ENCODE measurements at regions not wholly inside any gene's neighbourhood (a gene's known extent, or its start where the extent isn't known, plus 50 kb on each side); places are given as distances from the start of the nearest gene placed in this dataset.
A peak's percentile ranks its signal among the peaks of the same experiment; 100 is the strongest.

- TF ChIP-seq SRF (IDR thresholded peaks at IDR 0.05; ENCODE audit: low read depth) (no peak), TCF7L2 (IDR thresholded peaks at IDR 0.05; ENCODE audit: borderline replicate concordance, extremely low read depth, insufficient read depth, insufficient read length) (peak; percentile 35), POLR2A (IDR thresholded peaks at IDR 0.05; ENCODE audit: borderline replicate concordance, extremely low read depth, insufficient read depth, insufficient read length) (no peak)
Observed at GRCh38 chr11:95705485-95706124, 84.0 kb downstream of the FAM76B start (continued).

- H3K9ac ChIP-seq (ENCODE audit: low read length) = no peak overlapping the region
- H3K36me3 ChIP-seq (ENCODE audit: control insufficient read depth in 1 of 2, insufficient read depth in 2 of 2, low read length in 2 of 2) = no peaks in the 10 kb centered on the region
- ChIA-PET POLR2A (interaction anchor here (1.3 kb wide), 1 partner anchor 10 kb away, joined by 4 read pairs; no protein-coding TSS in a partner anchor), CTCF (interaction anchor here (0.7 to 6.7 kb wide), 32 partner anchors 9 to 720 kb away, joined by 3 to 127 read pairs (median 4); partner anchors contain the start of gene SESN3), RAD21 (ENCODE audit: low non-redundant PET in 1 of 2, low total read pairs in 2 of 2, uncharacterized antibody in 2 of 2, unreplicated experiment in 2 of 2) (interaction anchor here (0.7 to 1.5 kb wide), 7 partner anchors 24 to 553 kb away, joined by 3 to 15 read pairs (median 7); no protein-coding TSS in a partner anchor)
- no peaks in the 10 kb centered on the region for H3K79me2 ChIP-seq (ENCODE audit: insufficient read depth, low read length)
- no peaks in the 10 kb centered on the region for H3K9me3 ChIP-seq (ENCODE audit: control insufficient read depth in 1 of 2, insufficient read depth in 1 of 2, low read depth in 1 of 2, low read length in 2 of 2)
- no peak for DNase-seq (ENCODE audit: low read depth, low spot score)
- H3K27me3 ChIP-seq (ENCODE audit: insufficient read depth, low read length) = peaks cover 25% of the 10 kb centered on the region
- H4K20me1 ChIP-seq (ENCODE audit: insufficient read depth) = no peaks in the 10 kb centered on the region
- intact Hi-C loops (cut with micrococcal nuclease) = loop anchor here (1.0 kb wide), 1 partner anchor 553 kb away; no protein-coding TSS in a partner anchor
- H2AFZ ChIP-seq (ENCODE audit: low read depth, low read length, poor library complexity, severe bottlenecking) = peak overlapping the region; percentile 98
- 0 out of 4 replicates have a peak, but pooled peaks cover 0 to 3% of the 10 kb centered on the region in 2 experiments for H3K4me1 ChIP-seq (ENCODE audit: control insufficient read depth in 1 of 2, insufficient read depth in 2 of 2, low read length in 2 of 2)
- no peak for TF ChIP-seq EZH2 (IDR thresholded peaks at IDR 0.05)
- TF ChIP-seq ZBTB33 (IDR thresholded peaks at IDR 0.05; ENCODE audit: extremely low read depth, insufficient replicate concordance, low read length) = no peak
- TF ChIP-seq EZH2phosphoT487 (IDR thresholded peaks at IDR 0.05; ENCODE audit: borderline replicate concordance) = no peak
- no peak for TF ChIP-seq ELF1 (IDR thresholded peaks at IDR 0.05; ENCODE audit: borderline replicate concordance, low read depth)
- TF ChIP-seq TCF7L2 (IDR thresholded peaks at IDR 0.05; ENCODE audit: borderline replicate concordance, extremely low read depth, insufficient read depth, insufficient read length) = no peak
- TF ChIP-seq, protein P1, sequence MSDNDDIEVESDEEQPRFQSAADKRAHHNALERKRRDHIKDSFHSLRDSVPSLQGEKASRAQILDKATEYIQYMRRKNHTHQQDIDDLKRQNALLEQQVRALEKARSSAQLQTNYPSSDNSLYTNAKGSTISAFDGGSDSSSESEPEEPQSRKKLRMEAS (IDR thresholded peaks at IDR 0.05) = no peak
- no peak for TF ChIP-seq CEBPB (IDR thresholded peaks at IDR 0.05; ENCODE audit: low read depth)
- no peak for TF ChIP-seq YY1 (IDR thresholded peaks at IDR 0.05; ENCODE audit: extremely low read depth, insufficient replicate concordance, low read depth, low read length)
- no peak for TF ChIP-seq RAD21 (IDR thresholded peaks at IDR 0.05; ENCODE audit: low read depth)
- no peak for TF ChIP-seq ZFX (IDR thresholded peaks at IDR 0.05)
- TF ChIP-seq EGR1 (IDR thresholded peaks at IDR 0.05; ENCODE audit: low read depth) = no peak
- no peak overlapping the region for H3K27ac ChIP-seq (ENCODE audit: low read depth, low read length)
- H3K4me3 ChIP-seq (replicated peaks in 1 of 2; ENCODE audit: low read depth in 1 of 2, low read length in 2 of 2) = no peak overlapping the region
- BruUV-seq (replicated peaks) = no TSS peak
- no peak for ATAC-seq
- H3K9me2 ChIP-seq (ENCODE audit: insufficient read depth) = no peaks in the 10 kb centered on the region
- no peak overlapping the region for H3K4me2 ChIP-seq (ENCODE audit: low read length)
Observed at GRCh38 chr11:95704865-95705264, 84.7 kb downstream of the FAM76B start.

All from HCT116 (cell line).